Neural progenitor cell (in vitro differentiated cells): ENCODE measurements at regions not wholly inside any gene's neighbourhood (a gene's known extent, or its start where the extent isn't known, plus 50 kb on each side); places are given as distances from the start of the nearest gene placed in this dataset.

ENCODE experiments used
- EZH2phosphoT487 ChIP-seq: fragments of 200-600 bp; sonication (generic); IDR thresholded peaks from 2 replicates; pipeline ENCODE4 v1.6.1; 2017; ENCODE audit warnings: antibody characterized with exemption
- TF ChIP-seq, protein P1 (sequence below): fragments of 200-600 bp; sonication (generic); IDR thresholded peaks from 2 replicates; pipeline ENCODE4 v1.5.1; 2017; ENCODE audit warnings: antibody characterized with exemption, mild to moderate bottlenecking

DNA sequence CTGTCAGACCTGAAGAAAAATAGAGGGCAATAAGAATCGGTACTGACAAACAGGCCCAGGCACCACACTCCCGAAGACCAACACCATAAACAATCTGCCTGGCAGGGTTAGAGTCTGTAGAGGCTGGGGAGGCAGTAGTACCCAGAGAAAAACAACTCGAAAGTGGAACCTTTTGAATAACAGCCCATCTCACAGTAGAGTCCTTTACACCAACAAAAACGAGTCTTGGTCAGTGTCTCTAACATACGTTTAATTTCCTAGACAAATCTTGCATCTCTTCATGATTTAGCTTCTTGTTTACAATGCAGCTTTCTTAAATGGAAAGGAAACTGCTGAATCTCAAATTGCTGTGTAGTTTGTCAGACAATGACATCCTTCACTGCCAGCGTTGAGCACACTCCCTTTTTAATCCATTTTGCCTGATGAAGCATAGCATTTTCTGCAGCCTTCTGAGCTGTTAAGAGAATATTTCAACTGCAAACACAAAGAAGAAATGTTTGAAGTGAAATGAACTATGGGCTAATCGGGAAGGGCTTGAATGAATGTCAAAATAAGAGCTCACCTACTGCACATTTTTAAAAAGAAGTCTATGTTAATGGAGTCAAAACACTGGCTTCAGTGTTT is 73.1 kb upstream of the DSG1 start:
- TF ChIP-seq, protein P1, sequence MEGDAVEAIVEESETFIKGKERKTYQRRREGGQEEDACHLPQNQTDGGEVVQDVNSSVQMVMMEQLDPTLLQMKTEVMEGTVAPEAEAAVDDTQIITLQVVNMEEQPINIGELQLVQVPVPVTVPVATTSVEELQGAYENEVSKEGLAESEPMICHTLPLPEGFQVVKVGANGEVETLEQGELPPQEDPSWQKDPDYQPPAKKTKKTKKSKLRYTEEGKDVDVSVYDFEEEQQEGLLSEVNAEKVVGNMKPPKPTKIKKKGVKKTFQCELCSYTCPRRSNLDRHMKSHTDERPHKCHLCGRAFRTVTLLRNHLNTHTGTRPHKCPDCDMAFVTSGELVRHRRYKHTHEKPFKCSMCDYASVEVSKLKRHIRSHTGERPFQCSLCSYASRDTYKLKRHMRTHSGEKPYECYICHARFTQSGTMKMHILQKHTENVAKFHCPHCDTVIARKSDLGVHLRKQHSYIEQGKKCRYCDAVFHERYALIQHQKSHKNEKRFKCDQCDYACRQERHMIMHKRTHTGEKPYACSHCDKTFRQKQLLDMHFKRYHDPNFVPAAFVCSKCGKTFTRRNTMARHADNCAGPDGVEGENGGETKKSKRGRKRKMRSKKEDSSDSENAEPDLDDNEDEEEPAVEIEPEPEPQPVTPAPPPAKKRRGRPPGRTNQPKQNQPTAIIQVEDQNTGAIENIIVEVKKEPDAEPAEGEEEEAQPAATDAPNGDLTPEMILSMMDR = no peak
- no peak for TF ChIP-seq EZH2phosphoT487
